ENCODE measurements at regions not wholly inside any gene's neighbourhood (a gene's known extent, or its start where the extent isn't known, plus 50 kb on each side); places are given as distances from the start of the nearest gene placed in this dataset.

DNA sequence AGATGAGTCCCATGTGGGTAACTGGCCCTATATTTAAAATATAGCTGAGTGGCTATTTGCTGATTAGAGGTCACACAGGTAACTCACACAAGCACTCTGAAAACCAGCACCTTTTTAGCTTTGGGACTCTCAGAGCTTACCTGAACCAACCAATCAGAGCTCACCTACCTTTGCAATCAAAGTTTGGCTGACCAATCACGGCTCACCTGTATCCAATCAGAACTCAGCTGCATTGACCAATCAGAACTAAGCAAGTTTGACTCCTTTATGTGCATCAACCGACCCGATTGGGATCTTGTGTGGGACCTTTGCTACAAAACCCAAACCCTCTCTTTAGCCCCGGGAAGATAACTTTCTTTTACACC, 106.8 kb upstream of the NXT1 start:
- Mint-ChIP-seq H3K36me3 (ENCODE audit: insufficient read depth in 2 of 2) (peaks cover 5 to 10% of the 10 kb centered on the region in 2 donors), H3K4me1 (ENCODE audit: low read depth) (no peaks in the 10 kb centered on the region), H3K27me3 (ENCODE audit: low read depth) (peaks cover 12% of the 10 kb centered on the region), H3K4me3 (no peak overlapping the region), H3K27ac (no peak overlapping the region), H3K9me3 (peaks cover 7 to 8% of the 10 kb centered on the region in 2 donors)
- DNase-seq (no peak), ATAC-seq (replicated peaks in 1 of 2) (no peak)

DNA sequence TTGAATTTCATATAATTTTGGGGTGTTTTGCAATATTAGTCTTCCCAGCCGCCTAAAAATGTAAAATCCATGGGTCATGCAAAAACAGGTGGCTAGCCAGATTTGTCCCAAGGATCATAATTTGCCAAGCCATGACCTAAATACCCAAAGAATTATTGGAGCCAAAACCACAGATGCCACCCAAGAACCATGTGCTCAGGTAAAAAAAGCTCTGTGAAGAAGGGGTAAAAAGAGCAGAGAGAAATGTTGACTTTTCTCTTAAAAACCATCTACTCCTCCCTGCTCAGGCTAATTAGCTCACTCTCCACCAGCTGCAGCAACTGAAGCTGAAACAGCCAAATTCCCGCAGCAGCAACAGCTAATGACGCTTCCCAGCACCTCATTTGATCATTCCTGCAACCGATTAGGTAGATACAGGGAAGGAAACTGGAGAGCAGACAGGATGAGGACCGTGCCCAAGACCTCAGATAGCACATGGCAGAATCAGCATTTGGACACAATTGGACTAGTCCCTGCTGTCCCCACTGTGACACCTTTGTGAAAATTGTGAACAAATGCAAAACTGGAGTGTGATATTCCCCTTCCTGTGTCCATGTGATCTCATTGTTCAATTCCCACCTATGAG, 107.9 kb upstream of the NXT1 start:
- peaks cover 7 to 9% of the 10 kb centered on the region in 2 donors for H3K9me3 Mint-ChIP-seq
- no peak overlapping the region for H3K4me3 Mint-ChIP-seq
- H3K36me3 Mint-ChIP-seq (ENCODE audit: insufficient read depth in 2 of 2): peaks cover 6 to 11% of the 10 kb centered on the region in 2 donors
- no peak overlapping the region for H3K27ac Mint-ChIP-seq
- DNase-seq: no peak
- H3K27me3 Mint-ChIP-seq (ENCODE audit: low read depth): peaks cover 16% of the 10 kb centered on the region
- no peak for ATAC-seq (replicated peaks in 1 of 2)
- H3K4me1 Mint-ChIP-seq (ENCODE audit: low read depth): no peaks in the 10 kb centered on the region

DNA sequence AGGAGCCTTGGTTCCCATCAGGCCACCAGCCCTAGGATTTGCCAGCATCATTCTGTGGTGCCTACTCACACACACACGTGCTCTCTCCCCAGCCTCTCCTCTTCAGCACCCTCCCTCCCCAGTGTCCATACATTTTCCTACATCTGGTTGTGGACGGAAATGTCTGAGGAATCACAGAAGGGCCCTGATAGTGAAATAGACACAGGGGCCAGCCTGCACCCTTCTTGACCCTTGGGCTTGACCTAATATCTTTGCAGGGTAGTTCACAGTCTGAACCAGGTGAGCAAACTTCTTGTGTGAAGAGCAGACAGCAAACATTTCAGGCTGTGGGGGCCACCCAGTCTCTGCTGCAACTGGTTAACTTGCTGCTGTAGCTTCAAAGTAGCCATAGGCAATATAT, 108.5 kb upstream of the NXT1 start:
- no peak for ATAC-seq (replicated peaks in 1 of 2)
- Mint-ChIP-seq H3K4me3 (no peak overlapping the region), H3K9me3 (peaks cover 7 to 9% of the 10 kb centered on the region in 2 donors), H3K36me3 (ENCODE audit: insufficient read depth in 2 of 2) (peaks cover 6 to 11% of the 10 kb centered on the region in 2 donors), H3K27me3 (ENCODE audit: low read depth) (peaks cover 16% of the 10 kb centered on the region), H3K27ac (no peak overlapping the region), H3K4me1 (ENCODE audit: low read depth) (no peaks in the 10 kb centered on the region)
- DNase-seq: no peak

DNA sequence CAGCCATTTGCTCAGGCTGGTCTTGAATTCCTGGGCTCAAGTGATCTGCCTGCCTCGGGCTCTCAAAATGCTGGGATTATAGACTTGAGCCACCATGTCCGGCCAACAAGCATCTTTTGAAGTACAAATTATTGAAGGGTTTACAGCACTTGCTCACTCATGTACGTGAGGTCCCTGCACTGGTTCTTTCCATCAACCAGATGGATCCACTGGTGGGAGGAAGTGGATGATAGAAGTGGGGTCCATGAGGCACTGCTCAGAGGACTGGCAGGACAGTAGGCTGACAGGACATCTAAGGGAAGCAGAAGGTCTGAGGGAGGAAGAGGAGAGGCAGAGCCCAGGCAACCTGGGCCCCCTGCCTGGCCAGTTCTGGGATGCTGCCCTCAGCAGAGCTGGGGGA, 109.2 kb upstream of the NXT1 start:
- DNase-seq (no peak), ATAC-seq (replicated peaks in 1 of 2) (no peak)
- Mint-ChIP-seq H3K27ac (no peak overlapping the region), H3K36me3 (ENCODE audit: insufficient read depth in 2 of 2) (peaks cover 6 to 11% of the 10 kb centered on the region in 2 donors), H3K9me3 (peaks cover 7 to 9% of the 10 kb centered on the region in 2 donors), H3K4me1 (ENCODE audit: low read depth) (no peaks in the 10 kb centered on the region), H3K4me3 (no peak overlapping the region), H3K27me3 (ENCODE audit: low read depth) (peaks cover 16% of the 10 kb centered on the region)

DNA sequence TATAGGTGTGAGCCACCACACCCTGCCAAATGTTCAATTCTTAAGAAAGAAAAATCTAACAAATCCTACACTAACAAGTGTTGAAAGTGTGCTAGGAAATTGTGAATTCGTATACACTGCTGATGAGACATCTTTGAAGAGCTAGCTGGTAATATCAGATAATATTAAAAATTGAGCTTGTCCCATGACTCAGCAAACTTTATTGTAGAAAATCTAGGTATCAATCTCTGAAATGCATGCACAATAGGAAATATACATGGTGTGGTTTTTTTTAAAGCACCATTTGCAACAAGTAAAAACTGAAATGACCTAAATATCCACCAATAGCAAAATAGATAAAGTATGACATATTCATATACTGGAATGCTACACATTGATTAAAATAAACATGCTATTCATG, 110.1 kb upstream of the NXT1 start:
- H3K4me3 Mint-ChIP-seq: no peak overlapping the region
- H3K27ac Mint-ChIP-seq: no peak overlapping the region
- H3K4me1 Mint-ChIP-seq (ENCODE audit: low read depth): no peaks in the 10 kb centered on the region
- peaks cover 6 to 11% of the 10 kb centered on the region in 2 donors for H3K36me3 Mint-ChIP-seq (ENCODE audit: insufficient read depth in 2 of 2)
- ATAC-seq (replicated peaks in 1 of 2) (no peak), DNase-seq (no peak)
- H3K9me3 Mint-ChIP-seq: peaks cover 7 to 9% of the 10 kb centered on the region in 2 donors
- peaks cover 16% of the 10 kb centered on the region for H3K27me3 Mint-ChIP-seq (ENCODE audit: low read depth)

DNA sequence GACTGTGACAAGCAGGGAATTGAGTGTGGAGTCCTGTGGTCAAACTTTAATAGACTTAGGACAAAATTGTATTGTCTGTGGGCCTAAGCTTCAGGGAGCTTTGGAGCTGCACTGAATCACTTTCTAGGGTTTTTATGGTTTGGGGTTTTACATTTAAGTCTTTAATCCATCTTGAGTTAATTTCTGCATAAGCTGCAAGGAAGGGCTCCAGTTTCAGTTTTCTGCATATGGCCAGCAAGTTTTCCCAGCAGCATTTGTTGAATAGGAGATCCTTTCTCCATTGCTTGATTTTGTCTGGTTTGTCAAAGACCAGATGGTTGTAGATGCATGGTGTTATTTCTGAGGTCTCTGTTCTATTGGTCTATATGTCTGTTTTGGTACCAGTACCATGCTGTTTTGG, 113.4 kb upstream of the NXT1 start:
- H3K27me3 Mint-ChIP-seq (ENCODE audit: low read depth): peaks cover 20% of the 10 kb centered on the region
- H3K36me3 Mint-ChIP-seq (ENCODE audit: insufficient read depth in 2 of 2): peaks cover 6 to 12% of the 10 kb centered on the region in 2 donors
- H3K4me3 Mint-ChIP-seq: no peak overlapping the region
- peaks cover 11 to 12% of the 10 kb centered on the region in 2 donors for H3K9me3 Mint-ChIP-seq
- H3K27ac Mint-ChIP-seq: no peak overlapping the region
- ATAC-seq (replicated peaks in 1 of 2): no peak
- DNase-seq: no peak
- H3K4me1 Mint-ChIP-seq (ENCODE audit: low read depth): no peaks in the 10 kb centered on the region

DNA sequence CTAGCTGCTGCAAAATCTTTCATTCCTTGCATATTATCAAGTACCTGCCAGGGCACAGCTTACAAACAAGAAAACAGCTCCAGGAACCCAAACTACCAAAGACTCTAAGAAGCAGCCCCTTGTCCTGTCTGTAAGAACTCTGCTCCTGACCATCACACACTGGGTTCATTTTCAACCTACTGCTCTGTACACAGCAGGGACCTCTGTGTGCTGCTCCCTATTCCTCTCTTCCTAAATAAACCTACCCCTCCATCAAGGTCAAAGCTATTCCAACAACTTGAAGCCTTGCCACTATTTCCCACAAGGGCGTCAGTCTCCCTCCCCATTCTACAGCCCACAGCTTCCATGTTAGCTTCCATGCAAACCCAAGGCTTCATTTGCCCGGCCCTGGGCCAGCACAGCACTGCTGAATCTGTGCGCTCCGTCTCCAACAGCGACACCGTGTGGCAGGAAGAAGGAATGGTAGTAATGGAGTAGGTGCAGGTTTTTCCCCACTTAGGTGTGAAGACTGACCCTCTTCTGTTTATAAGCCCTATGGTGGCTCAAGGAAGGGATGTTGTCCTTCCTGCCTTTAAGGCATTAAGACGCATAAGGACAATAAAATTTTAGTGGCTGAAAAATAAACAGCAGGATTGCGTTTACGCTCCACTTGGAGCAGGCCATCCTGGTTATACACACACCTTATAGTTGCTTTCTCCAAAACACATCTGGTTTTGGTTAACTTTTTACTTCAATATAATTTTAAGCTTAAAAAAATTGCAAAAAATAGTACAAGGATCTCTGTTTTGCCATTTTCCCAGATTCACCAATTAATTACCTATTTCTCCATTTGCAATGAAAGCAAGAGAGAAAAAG, 115.2 kb upstream of the NXT1 start:
- ATAC-seq (replicated peaks in 1 of 2): peak; percentile 43 to 56

DNA sequence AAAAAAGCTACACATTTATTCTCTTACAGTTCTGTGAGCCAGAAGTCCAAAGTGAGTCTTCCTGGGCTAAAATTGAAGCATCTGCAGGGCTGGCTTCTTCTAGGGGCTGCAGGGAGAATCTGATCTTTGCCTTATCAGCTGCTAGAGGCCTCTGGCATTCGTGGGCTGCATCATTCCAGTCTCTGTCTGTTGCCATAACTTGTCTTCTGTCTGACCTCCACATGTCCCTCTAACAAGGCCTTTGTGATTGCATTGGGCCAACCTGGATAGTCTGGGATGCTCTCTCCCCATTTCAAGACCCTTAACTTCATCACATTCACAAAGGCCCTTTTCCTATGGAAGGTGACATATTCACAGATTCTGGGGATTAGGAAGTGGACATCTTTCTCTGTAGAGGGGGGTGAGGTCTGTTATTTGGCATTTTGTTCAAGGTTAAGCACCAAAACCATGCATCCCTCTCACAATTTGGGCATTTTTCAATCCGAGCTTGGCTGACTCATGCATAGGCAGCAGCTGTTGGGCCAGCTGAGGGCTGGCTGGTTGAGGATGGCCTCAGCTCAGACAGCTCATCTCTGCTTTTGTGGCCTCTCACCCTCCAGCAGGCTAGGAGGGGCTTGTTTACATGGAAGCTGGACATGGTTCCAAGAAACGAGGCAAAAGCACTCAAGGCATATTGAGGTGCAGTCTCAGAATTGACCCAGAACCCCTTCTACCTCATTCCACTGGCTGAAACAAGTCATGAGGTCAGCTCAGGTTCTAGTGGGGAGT, 116.1 kb upstream of the NXT1 start:
- Mint-ChIP-seq H3K4me3 (no peak overlapping the region), H3K27ac (no peak overlapping the region), H3K36me3 (ENCODE audit: insufficient read depth in 2 of 2) (peaks cover 7 to 9% of the 10 kb centered on the region in 2 donors), H3K9me3 (peaks cover 11 to 14% of the 10 kb centered on the region in 2 donors), H3K27me3 (ENCODE audit: low read depth) (peaks cover 15% of the 10 kb centered on the region), H3K4me1 (ENCODE audit: low read depth) (no peaks in the 10 kb centered on the region)
- ATAC-seq (replicated peaks in 1 of 2) (no peak), DNase-seq (no peak)

More for the DNA sequence above, 115.2 kb upstream of the NXT1 start:
- Mint-ChIP-seq H3K9me3 (peaks cover 12 to 16% of the 10 kb centered on the region in 2 donors), H3K4me1 (ENCODE audit: low read depth) (no peaks in the 10 kb centered on the region), H3K4me3 (no peak overlapping the region), H3K27ac (no peak overlapping the region), H3K27me3 (ENCODE audit: low read depth) (peaks cover 20% of the 10 kb centered on the region), H3K36me3 (ENCODE audit: insufficient read depth in 2 of 2) (peaks cover 10 to 12% of the 10 kb centered on the region in 2 donors)
- DNase-seq: peak; percentile 41 to 44

DNA sequence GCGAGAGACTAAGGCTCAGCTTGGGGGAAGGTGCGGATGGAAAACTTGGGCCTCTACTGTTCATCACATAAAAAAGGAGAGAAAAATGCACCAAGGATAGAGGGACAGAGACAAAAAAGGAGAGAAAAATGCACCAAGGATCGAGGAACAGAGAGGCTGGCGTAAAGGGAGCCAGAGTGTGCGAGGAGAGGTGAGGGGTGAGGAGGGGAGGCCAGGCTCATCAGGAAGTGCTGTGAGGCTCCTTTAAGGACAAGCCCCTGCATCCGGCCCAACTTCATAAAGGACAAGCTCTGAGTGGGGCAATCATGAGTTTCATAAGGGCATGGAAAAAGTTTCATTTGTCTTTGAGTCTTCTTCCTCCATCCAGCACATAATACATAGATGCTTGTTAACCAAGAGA, 117.2 kb upstream of the NXT1 start:
- no peak for ATAC-seq (replicated peaks in 1 of 2)
- peaks cover 4% of the 10 kb centered on the region for H3K27me3 Mint-ChIP-seq (ENCODE audit: low read depth)
- H3K27ac Mint-ChIP-seq: no peak overlapping the region

DNA sequence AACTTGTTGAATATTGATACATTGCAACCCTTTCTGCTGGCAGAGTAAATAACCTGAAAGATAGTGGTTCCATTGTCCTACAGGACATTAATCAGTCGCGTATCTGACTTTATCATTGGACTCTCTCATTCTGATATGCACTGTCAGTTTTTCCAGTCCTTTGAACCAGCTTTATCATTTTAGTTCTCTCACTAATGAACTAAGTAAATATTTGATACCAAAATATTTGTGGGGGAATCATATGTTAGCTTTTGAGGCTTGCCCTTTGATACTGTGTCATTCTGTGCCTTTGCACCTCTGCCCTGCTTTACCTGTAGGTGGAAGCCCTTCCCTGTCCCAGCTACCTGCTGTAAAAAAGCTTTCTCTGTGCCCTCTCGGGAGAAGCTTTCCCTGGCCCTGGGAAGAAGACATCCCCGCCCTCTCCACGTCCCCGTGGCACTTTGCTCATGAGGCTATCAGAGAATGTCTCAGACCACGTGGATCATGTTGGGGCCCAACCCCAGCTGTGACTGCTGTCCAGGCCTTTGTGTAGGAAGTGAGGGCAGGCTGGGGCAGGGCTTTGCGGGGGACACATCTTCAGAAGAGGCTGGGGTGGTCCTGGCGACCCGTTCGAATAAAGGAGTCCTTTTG, 117.8 kb upstream of the NXT1 start:
- peaks cover 4% of the 10 kb centered on the region for H3K27me3 Mint-ChIP-seq (ENCODE audit: low read depth)
- DNase-seq (no peak), ATAC-seq (replicated peaks in 1 of 2) (no peak)
- H3K9me3 Mint-ChIP-seq: peaks cover 3 to 9% of the 10 kb centered on the region in 2 donors
- H3K27ac Mint-ChIP-seq: no peak overlapping the region
- H3K4me3 Mint-ChIP-seq: no peak overlapping the region
- peaks cover 1 to 4% of the 10 kb centered on the region in 2 donors for H3K36me3 Mint-ChIP-seq (ENCODE audit: insufficient read depth in 2 of 2)
- no peaks in the 10 kb centered on the region for H3K4me1 Mint-ChIP-seq (ENCODE audit: low read depth)

More for the DNA sequence above, 117.2 kb upstream of the NXT1 start:
- Mint-ChIP-seq H3K9me3 (peaks cover 3 to 9% of the 10 kb centered on the region in 2 donors), H3K4me1 (ENCODE audit: low read depth) (no peaks in the 10 kb centered on the region), H3K4me3 (no peak overlapping the region), H3K36me3 (ENCODE audit: insufficient read depth in 2 of 2) (peaks cover 1 to 5% of the 10 kb centered on the region in 2 donors)
- no peak for DNase-seq

DNA sequence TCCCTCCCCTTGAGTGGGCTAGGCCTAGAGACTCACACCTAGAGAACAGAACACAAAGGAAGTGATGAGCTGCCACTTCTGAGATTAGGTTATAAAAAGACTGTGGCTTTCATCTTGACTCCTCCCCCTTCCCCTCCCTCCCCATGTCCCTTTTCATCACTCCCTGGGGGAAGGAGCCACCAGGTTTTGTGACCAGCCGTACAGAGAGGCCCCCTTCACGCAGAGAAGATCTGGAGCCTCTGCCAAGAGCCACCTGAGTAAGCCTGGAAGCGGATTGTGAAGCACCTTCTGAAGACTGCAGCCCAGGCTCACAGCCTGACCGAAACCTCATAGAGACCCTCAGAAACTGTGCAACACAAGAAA, 118.4 kb upstream of the NXT1 start:
- peaks cover 4% of the 10 kb centered on the region for H3K27me3 Mint-ChIP-seq (ENCODE audit: low read depth)
- peaks cover 1 to 4% of the 10 kb centered on the region in 2 donors for H3K36me3 Mint-ChIP-seq (ENCODE audit: insufficient read depth in 2 of 2)
- no peak overlapping the region for H3K27ac Mint-ChIP-seq
- H3K9me3 Mint-ChIP-seq: peaks cover 3 to 9% of the 10 kb centered on the region in 2 donors
- no peak overlapping the region for H3K4me3 Mint-ChIP-seq
- ATAC-seq (replicated peaks in 1 of 2): no peak
- DNase-seq: no peak
- no peaks in the 10 kb centered on the region for H3K4me1 Mint-ChIP-seq (ENCODE audit: low read depth)

DNA sequence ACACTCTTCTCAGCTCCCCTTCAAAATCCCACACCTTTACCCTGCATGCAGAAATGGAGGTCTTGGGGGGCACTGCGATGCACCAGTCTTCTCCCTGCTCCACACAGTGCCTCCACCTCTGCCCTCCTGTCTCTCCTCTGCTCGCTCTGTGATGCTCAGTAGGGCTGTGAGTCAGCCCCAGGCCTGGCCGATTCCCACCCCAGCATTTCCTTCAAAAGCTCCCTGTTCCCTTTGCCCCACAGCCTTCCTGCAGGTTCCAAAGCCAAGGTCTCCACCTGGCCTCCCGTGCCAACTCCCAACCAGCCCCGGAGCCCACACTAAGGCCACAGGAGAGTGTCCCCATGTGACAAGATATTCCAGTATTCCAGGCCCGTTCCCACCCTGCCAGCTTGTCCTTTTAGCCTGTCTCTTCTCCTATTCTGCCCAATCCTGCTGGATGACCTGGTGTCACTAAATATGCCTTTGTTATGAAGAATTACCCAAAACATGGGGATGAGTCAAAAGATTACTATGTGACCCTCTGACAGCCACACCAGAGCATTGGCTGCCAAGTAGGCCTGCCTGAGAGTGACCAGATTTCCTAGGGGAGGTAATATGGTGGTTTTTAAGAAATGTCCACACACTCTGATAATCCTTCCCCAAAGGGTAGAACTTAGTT, 118.9 kb upstream of the NXT1 start:
- DNase-seq (no peak), ATAC-seq (replicated peaks in 1 of 2) (no peak)
- Mint-ChIP-seq H3K4me1 (ENCODE audit: low read depth) (no peaks in the 10 kb centered on the region), H3K9me3 (peaks cover 3 to 9% of the 10 kb centered on the region in 2 donors), H3K27ac (no peak overlapping the region), H3K4me3 (no peak overlapping the region), H3K27me3 (ENCODE audit: low read depth) (peaks cover 4% of the 10 kb centered on the region), H3K36me3 (ENCODE audit: insufficient read depth in 2 of 2) (peaks cover 1 to 4% of the 10 kb centered on the region in 2 donors)
